ENCODE measurements at regions not wholly inside any gene's neighbourhood (a gene's known extent, or its start where the extent isn't known, plus 50 kb on each side); places are given as distances from the start of the nearest gene placed in this dataset.

DNA sequence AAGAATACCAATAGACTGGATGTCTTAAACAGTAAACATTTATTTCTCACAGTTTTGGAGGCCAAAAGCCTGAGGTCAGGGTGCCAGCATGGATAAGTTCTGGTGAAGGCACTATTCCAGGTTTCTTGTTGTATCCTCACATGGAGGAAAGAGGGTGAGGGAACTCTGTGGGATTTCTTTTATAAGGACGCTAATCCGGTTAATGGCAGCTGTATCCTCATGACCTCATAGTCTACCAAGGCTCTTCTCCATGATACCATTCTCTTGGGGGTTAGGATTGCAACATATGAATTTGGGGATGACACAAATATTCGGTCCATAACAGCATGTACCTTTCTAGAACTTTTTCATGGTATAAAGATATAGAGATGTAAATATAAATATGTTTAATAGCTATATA is 412.0 kb downstream of the LMO7 start:
- no peak overlapping the region for H3K23ac ChIP-seq (ENCODE audit: low read length)
- H3K36me3 ChIP-seq (ENCODE audit: control insufficient read depth in 1 of 2, insufficient read depth in 2 of 2, low read length in 2 of 2): no peaks in the 10 kb centered on the region
- no peak overlapping the region for H2AFZ ChIP-seq (ENCODE audit: insufficient read depth, low read length, poor library complexity)
- no peak overlapping the region for H3K9ac ChIP-seq (ENCODE audit: low read length)
- H3K4me2 ChIP-seq (ENCODE audit: low read length): no peak overlapping the region
- H4K12ac ChIP-seq (ENCODE audit: low read depth, low read length): no peak overlapping the region
- no peak overlapping the region for H4K8ac ChIP-seq (ENCODE audit: low read depth, low read length)
- no peak overlapping the region for H2BK5ac ChIP-seq (ENCODE audit: low read depth, low read length, poor library complexity)
- no peak overlapping the region for H4K91ac ChIP-seq (ENCODE audit: low read depth, low read length)
- peaks cover 0 to under 1% of the 10 kb centered on the region in 2 experiments for H3K4me1 ChIP-seq (ENCODE audit: control insufficient read depth in 1 of 2, insufficient read depth in 2 of 2, low read length in 2 of 2)
- WGBS (ENCODE audit: extremely low coverage, insufficient coverage, insufficient read length): no CpG with 5 or more reads among the region's 3 CpGs
- H3K79me1 ChIP-seq (ENCODE audit: low read length): no peaks in the 10 kb centered on the region
- H3K4ac ChIP-seq (ENCODE audit: low read depth, low read length): no peak overlapping the region
- H2BK120ac ChIP-seq (ENCODE audit: insufficient read depth, low read length, poor library complexity): no peak overlapping the region
- no peak overlapping the region for H2AK5ac ChIP-seq (ENCODE audit: low read length)
- no peak overlapping the region for H2BK12ac ChIP-seq (ENCODE audit: low read length)
- no peak overlapping the region for H3K14ac ChIP-seq (ENCODE audit: low read length)
- no peaks in the 10 kb centered on the region for H3K9me3 ChIP-seq (ENCODE audit: insufficient read depth, low read depth, low read length)
- no peaks in the 10 kb centered on the region for H3K79me2 ChIP-seq (ENCODE audit: control insufficient read depth, insufficient read depth, low read length, poor library complexity)
- H3K27me3 ChIP-seq (ENCODE audit: insufficient read depth, low read length): no peaks in the 10 kb centered on the region
- no peak overlapping the region for H3K27ac ChIP-seq (ENCODE audit: low read depth, low read length)
- no peak for DNase-seq
- no peak overlapping the region for H3K18ac ChIP-seq (ENCODE audit: low read length)
- no peak overlapping the region for H3K4me3 ChIP-seq (ENCODE audit: low read depth, low read length)

DNA sequence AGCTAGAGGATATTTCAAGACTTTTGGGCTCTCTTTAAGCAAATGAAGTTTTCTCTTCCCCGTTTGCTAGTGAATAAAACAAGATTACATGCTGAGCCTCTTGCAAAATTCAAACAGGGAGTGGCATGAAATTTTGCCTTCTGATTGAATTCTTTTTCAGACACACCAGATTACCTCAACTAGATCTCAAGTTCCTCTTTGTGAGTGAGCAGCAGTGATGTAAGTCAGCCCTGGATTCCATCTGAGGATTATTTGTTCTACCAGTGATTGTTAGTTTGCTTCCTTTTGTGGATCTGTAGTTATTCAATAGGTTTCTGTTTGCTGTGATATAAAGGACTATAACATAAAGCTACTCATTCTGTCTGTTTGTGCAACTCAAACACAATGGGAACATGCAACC is 407.7 kb downstream of the LMO7 start:
- DNase-seq: no peak
- no peaks in the 10 kb centered on the region for H3K79me1 ChIP-seq (ENCODE audit: low read length)
- no peak overlapping the region for H3K18ac ChIP-seq (ENCODE audit: low read length)
- H3K4me2 ChIP-seq (ENCODE audit: low read length): no peak overlapping the region
- WGBS (ENCODE audit: extremely low coverage, insufficient coverage, insufficient read length): no CpG with 5 or more reads among the region's 1 CpG
- no peak overlapping the region for H2AFZ ChIP-seq (ENCODE audit: insufficient read depth, low read length, poor library complexity)
- H3K79me2 ChIP-seq (ENCODE audit: control insufficient read depth, insufficient read depth, low read length, poor library complexity): no peaks in the 10 kb centered on the region
- H3K4me3 ChIP-seq (ENCODE audit: low read depth, low read length): no peak overlapping the region
- no peak overlapping the region for H3K9ac ChIP-seq (ENCODE audit: low read length)
- H2AK5ac ChIP-seq (ENCODE audit: low read length): no peak overlapping the region
- no peak overlapping the region for H3K4ac ChIP-seq (ENCODE audit: low read depth, low read length)
- H2BK120ac ChIP-seq (ENCODE audit: insufficient read depth, low read length, poor library complexity): no peak overlapping the region
- H3K27ac ChIP-seq (ENCODE audit: low read depth, low read length): no peak overlapping the region
- no peak overlapping the region for H4K91ac ChIP-seq (ENCODE audit: low read depth, low read length)
- H4K8ac ChIP-seq (ENCODE audit: low read depth, low read length): no peak overlapping the region
- H2BK5ac ChIP-seq (ENCODE audit: low read depth, low read length, poor library complexity): no peak overlapping the region
- H3K14ac ChIP-seq (ENCODE audit: low read length): no peak overlapping the region
- H4K12ac ChIP-seq (ENCODE audit: low read depth, low read length): no peak overlapping the region
- no peaks in the 10 kb centered on the region for H3K27me3 ChIP-seq (ENCODE audit: insufficient read depth, low read length)
- no peaks in the 10 kb centered on the region for H3K36me3 ChIP-seq (ENCODE audit: control insufficient read depth in 1 of 2, insufficient read depth in 2 of 2, low read length in 2 of 2)
- H3K23ac ChIP-seq (ENCODE audit: low read length): no peak overlapping the region
- H2BK12ac ChIP-seq (ENCODE audit: low read length): no peak overlapping the region
- H3K9me3 ChIP-seq (ENCODE audit: insufficient read depth, low read depth, low read length): no peaks in the 10 kb centered on the region
- H3K4me1 ChIP-seq (ENCODE audit: control insufficient read depth in 1 of 2, insufficient read depth in 2 of 2, low read length in 2 of 2): no peaks in the 10 kb centered on the region

DNA sequence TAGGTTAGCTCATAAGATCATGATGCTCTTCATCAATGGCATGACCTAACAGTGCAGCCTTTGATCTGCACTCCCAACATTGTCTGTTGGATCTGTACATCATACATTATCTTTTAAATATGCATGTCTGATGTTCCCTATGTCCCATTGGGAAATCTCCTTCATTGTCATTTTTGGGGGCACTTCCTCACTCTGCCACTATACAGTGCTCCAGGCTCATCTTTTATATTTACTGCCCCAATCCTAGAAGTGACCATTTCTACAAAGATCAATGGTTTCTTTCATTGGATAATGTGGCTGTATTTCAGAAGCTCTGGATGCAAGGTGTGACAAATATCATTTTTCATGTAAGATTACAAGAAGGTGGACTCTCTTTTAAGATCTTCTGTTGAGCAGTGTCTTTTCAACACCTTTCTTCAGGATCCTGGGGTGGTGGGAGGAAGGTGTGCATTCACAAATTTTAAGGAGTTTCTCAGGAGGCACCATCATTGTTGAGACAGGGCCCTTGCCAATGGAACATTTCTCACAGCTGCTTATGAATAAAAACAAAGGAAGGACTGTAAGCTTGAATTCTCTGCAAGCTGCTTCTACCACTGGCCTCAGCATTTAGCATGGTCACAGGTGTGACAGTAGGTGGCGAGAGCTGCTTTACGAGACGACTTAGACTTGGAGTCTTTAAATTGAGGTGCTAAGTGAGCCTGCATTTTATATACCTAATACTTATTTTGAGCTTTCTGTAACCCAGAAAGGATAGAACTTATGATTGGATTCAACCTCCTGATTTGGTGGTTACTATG is 403.0 kb downstream of the LMO7 start:
- Histone ChIP-seq H2BK12ac (ENCODE audit: low read length) (no peak overlapping the region), H3K9me3 (ENCODE audit: insufficient read depth, low read depth, low read length) (no peaks in the 10 kb centered on the region), H3K79me2 (ENCODE audit: control insufficient read depth, insufficient read depth, low read length, poor library complexity) (no peaks in the 10 kb centered on the region), H2BK5ac (ENCODE audit: low read depth, low read length, poor library complexity) (no peak overlapping the region), H2BK120ac (ENCODE audit: insufficient read depth, low read length, poor library complexity) (no peak overlapping the region), H3K4me3 (ENCODE audit: low read depth, low read length) (no peak overlapping the region), H3K27me3 (ENCODE audit: insufficient read depth, low read length) (no peaks in the 10 kb centered on the region), H4K12ac (ENCODE audit: low read depth, low read length) (no peak overlapping the region), H3K23ac (ENCODE audit: low read length) (no peak overlapping the region), H3K4ac (ENCODE audit: low read depth, low read length) (no peak overlapping the region), H3K79me1 (ENCODE audit: low read length) (no peaks in the 10 kb centered on the region), H3K4me1 (ENCODE audit: control insufficient read depth in 1 of 2, insufficient read depth in 2 of 2, low read length in 2 of 2) (no peaks in the 10 kb centered on the region), H2AFZ (ENCODE audit: insufficient read depth, low read length, poor library complexity) (no peak overlapping the region), H3K36me3 (ENCODE audit: control insufficient read depth in 1 of 2, insufficient read depth in 2 of 2, low read length in 2 of 2) (no peaks in the 10 kb centered on the region), H3K4me2 (ENCODE audit: low read length) (no peak overlapping the region), H2AK5ac (ENCODE audit: low read length) (no peak overlapping the region), H3K14ac (ENCODE audit: low read length) (no peak overlapping the region), H3K18ac (ENCODE audit: low read length) (no peak overlapping the region), H4K91ac (ENCODE audit: low read depth, low read length) (no peak overlapping the region), H3K9ac (ENCODE audit: low read length) (no peak overlapping the region), H4K8ac (ENCODE audit: low read depth, low read length) (no peak overlapping the region), H3K27ac (ENCODE audit: low read depth, low read length) (no peak overlapping the region)
- no CpG with 5 or more reads among the region's 3 CpGs for WGBS (ENCODE audit: extremely low coverage, insufficient coverage, insufficient read length)
- DNase-seq: peak in 1 of 2 donors; percentile 14

DNA sequence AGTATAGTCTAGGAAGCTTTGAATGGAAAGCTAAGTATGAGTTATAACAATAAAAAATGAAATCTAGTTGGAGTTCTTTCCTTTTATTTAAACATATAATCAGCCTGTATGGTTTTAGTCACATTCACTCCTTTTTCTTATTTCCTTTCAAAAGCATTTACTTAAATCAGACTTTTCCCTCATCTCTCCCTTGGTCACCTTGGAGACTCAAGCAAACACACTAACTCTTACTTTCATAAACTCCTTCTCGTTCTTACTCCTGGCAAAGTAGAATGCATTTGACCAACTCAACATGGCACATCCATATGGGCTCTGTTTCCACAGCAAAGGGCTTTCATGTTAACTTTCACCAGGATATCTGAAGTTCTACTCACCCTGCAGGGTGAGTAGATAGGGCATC is 400.0 kb downstream of the LMO7 start:
- H3K4me1 ChIP-seq (ENCODE audit: control insufficient read depth in 1 of 2, insufficient read depth in 2 of 2, low read length in 2 of 2): no peaks in the 10 kb centered on the region
- H3K9ac ChIP-seq (ENCODE audit: low read length): no peak overlapping the region
- H3K4me2 ChIP-seq (ENCODE audit: low read length): no peak overlapping the region

More for the DNA sequence above, 400.0 kb downstream of the LMO7 start:
- Histone ChIP-seq H2AK5ac (ENCODE audit: low read length) (no peak overlapping the region), H2AFZ (ENCODE audit: insufficient read depth, low read length, poor library complexity) (no peak overlapping the region), H3K79me2 (ENCODE audit: control insufficient read depth, insufficient read depth, low read length, poor library complexity) (no peaks in the 10 kb centered on the region), H3K4ac (ENCODE audit: low read depth, low read length) (no peak overlapping the region), H4K12ac (ENCODE audit: low read depth, low read length) (no peak overlapping the region), H3K79me1 (ENCODE audit: low read length) (no peaks in the 10 kb centered on the region), H3K36me3 (ENCODE audit: control insufficient read depth in 1 of 2, insufficient read depth in 2 of 2, low read length in 2 of 2) (no peaks in the 10 kb centered on the region), H3K27me3 (ENCODE audit: insufficient read depth, low read length) (no peaks in the 10 kb centered on the region), H3K18ac (ENCODE audit: low read length) (no peak overlapping the region), H4K91ac (ENCODE audit: low read depth, low read length) (no peak overlapping the region), H2BK120ac (ENCODE audit: insufficient read depth, low read length, poor library complexity) (no peak overlapping the region), H3K9me3 (ENCODE audit: insufficient read depth, low read depth, low read length) (no peaks in the 10 kb centered on the region), H2BK5ac (ENCODE audit: low read depth, low read length, poor library complexity) (no peak overlapping the region), H2BK12ac (ENCODE audit: low read length) (no peak overlapping the region), H3K27ac (ENCODE audit: low read depth, low read length) (no peak overlapping the region), H3K4me3 (ENCODE audit: low read depth, low read length) (no peak overlapping the region), H4K8ac (ENCODE audit: low read depth, low read length) (no peak overlapping the region), H3K14ac (ENCODE audit: low read length) (no peak overlapping the region), H3K23ac (ENCODE audit: low read length) (no peak overlapping the region)
- DNase-seq: no peak
- no CpG with 5 or more reads among the region's 1 CpG for WGBS (ENCODE audit: extremely low coverage, insufficient coverage, insufficient read length)

All from trophoblast cell (in vitro differentiated cells and primary cell).